ENCODE measurements at regions not wholly inside any gene's neighbourhood (a gene's known extent, or its start where the extent isn't known, plus 50 kb on each side); places are given as distances from the start of the nearest gene placed in this dataset.

GRCh38 chr1:34587761-34588160 is 167.1 kb upstream of the GJB5 start:
- no peaks in the 10 kb centered on the region for H3K79me2 ChIP-seq (replicated peaks; ENCODE audit: insufficient read depth)
- H2AFZ ChIP-seq, result no peak overlapping the region
- Mint-ChIP-seq H3K27ac (no peak overlapping the region), H3K27me3 (ENCODE audit: insufficient read depth, low read depth, poor library complexity) (peaks cover 2% of the 10 kb centered on the region), H3K36me3 (ENCODE audit: low read depth) (no peaks in the 10 kb centered on the region), H3K9me3 (no peaks in the 10 kb centered on the region), H3K4me1 (peaks cover 4% of the 10 kb centered on the region; the same call in 2 of the 3 replicates), H3K4me3 (no peak overlapping the region)
- ATAC-seq (no peak), DNase-seq (ENCODE audit: low spot score) (no peak)
- TF ChIP-seq ETS1 (IDR thresholded peaks at IDR 0.05) (no peak), EZH2phosphoT487 (IDR thresholded peaks at IDR 0.05; ENCODE audit: unreplicated experiment) (no peak), CTCF (conservative IDR thresholded peaks at IDR 0.05; ENCODE audit: low read depth in 2 of 2) (no peak), ZNF114 (CRISPR knock-in tag; IDR thresholded peaks at IDR 0.05) (no peak), EZH2 (IDR thresholded peaks at IDR 0.05; ENCODE audit: low read depth, unreplicated experiment) (no peak), CREB1 (CRISPR knock-in tag; IDR thresholded peaks at IDR 0.05; ENCODE audit: low read depth) (no peak), NANOG (IDR thresholded peaks at IDR 0.05; ENCODE audit: borderline replicate concordance) (no peak), STAT1 (IDR thresholded peaks at IDR 0.05; ENCODE audit: unreplicated experiment) (no peak), JUNB (IDR thresholded peaks at IDR 0.05; ENCODE audit: unreplicated experiment) (no peak), REST (IDR thresholded peaks at IDR 0.05; ENCODE audit: unreplicated experiment) (no peak), POLR2AphosphoS5 (IDR thresholded peaks at IDR 0.05; ENCODE audit: low read depth) (no peak), ZNF331 (CRISPR knock-in tag; IDR thresholded peaks at IDR 0.05; ENCODE audit: low read depth) (no peak)
- TF ChIP-seq, protein P1, sequence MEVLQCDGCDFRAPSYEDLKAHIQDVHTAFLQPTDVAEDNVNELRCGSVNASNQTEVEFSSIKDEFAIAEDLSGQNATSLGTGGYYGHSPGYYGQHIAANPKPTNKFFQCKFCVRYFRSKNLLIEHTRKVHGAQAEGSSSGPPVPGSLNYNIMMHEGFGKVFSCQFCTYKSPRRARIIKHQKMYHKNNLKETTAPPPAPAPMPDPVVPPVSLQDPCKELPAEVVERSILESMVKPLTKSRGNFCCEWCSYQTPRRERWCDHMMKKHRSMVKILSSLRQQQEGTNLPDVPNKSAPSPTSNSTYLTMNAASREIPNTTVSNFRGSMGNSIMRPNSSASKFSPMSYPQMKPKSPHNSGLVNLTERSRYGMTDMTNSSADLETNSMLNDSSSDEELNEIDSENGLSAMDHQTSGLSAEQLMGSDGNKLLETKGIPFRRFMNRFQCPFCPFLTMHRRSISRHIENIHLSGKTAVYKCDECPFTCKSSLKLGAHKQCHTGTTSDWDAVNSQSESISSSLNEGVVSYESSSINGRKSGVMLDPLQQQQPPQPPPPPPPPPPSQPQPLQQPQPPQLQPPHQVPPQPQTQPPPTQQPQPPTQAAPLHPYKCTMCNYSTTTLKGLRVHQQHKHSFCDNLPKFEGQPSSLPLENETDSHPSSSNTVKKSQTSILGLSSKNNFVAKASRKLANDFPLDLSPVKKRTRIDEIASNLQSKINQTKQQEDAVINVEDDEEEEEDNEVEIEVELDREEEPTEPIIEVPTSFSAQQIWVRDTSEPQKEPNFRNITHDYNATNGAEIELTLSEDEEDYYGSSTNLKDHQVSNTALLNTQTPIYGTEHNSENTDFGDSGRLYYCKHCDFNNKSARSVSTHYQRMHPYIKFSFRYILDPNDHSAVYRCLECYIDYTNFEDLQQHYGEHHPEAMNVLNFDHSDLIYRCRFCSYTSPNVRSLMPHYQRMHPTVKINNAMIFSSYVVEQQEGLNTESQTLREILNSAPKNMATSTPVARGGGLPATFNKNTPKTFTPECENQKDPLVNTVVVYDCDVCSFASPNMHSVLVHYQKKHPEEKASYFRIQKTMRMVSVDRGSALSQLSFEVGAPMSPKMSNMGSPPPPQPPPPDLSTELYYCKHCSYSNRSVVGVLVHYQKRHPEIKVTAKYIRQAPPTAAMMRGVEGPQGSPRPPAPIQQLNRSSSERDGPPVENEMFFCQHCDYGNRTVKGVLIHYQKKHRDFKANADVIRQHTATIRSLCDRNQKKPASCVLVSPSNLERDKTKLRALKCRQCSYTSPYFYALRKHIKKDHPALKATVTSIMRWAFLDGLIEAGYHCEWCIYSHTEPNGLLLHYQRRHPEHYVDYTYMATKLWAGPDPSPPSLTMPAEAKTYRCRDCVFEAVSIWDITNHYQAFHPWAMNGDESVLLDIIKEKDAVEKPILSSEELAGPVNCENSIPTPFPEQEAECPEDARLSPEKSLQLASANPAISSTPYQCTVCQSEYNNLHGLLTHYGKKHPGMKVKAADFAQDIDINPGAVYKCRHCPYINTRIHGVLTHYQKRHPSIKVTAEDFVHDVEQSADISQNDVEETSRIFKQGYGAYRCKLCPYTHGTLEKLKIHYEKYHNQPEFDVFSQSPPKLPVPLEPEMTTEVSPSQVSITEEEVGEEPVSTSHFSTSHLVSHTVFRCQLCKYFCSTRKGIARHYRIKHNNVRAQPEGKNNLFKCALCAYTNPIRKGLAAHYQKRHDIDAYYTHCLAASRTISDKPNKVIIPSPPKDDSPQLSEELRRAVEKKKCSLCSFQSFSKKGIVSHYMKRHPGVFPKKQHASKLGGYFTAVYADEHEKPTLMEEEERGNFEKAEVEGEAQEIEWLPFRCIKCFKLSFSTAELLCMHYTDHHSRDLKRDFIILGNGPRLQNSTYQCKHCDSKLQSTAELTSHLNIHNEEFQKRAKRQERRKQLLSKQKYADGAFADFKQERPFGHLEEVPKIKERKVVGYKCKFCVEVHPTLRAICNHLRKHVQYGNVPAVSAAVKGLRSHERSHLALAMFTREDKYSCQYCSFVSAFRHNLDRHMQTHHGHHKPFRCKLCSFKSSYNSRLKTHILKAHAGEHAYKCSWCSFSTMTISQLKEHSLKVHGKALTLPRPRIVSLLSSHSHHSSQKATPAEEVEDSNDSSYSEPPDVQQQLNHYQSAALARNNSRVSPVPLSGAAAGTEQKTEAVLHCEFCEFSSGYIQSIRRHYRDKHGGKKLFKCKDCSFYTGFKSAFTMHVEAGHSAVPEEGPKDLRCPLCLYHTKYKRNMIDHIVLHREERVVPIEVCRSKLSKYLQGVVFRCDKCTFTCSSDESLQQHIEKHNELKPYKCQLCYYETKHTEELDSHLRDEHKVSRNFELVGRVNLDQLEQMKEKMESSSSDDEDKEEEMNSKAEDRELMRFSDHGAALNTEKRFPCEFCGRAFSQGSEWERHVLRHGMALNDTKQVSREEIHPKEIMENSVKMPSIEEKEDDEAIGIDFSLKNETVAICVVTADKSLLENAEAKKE (CRISPR knock-in tag; IDR thresholded peaks at IDR 0.05), result no peak
- H3K27ac ChIP-seq (ENCODE audit: low read depth), result no peak overlapping the region
- H3K27me3 ChIP-seq (ENCODE audit: insufficient read depth), result no peaks in the 10 kb centered on the region
- H4K20me1 ChIP-seq (replicated peaks; ENCODE audit: insufficient read depth), result no peaks in the 10 kb centered on the region
- H3K36me3 ChIP-seq (ENCODE audit: insufficient read depth), result no peaks in the 10 kb centered on the region
- peaks cover 8% of the 10 kb centered on the region; the same call in 1 of the 2 replicates for H3K4me1 ChIP-seq (ENCODE audit: insufficient read depth)
- H3K4me2 ChIP-seq, result no peak overlapping the region
- H3K4me3 ChIP-seq, result no peak overlapping the region
- H3K9me2 ChIP-seq (ENCODE audit: insufficient read depth), result no peaks in the 10 kb centered on the region
- H3F3A ChIP-seq (replicated peaks; ENCODE audit: low read depth), result no peaks in the 10 kb centered on the region

Measured in GM23338 (cell line).